Chondrocyte (in vitro differentiated cells): ENCODE measurements at regions not wholly inside any gene's neighbourhood (a gene's known extent, or its start where the extent isn't known, plus 50 kb on each side); places are given as distances from the start of the nearest gene placed in this dataset.

Experiments
- DNase-seq: peaks from one replicate; pipeline ENCODE4 v3.0.0; 2021; ENCODE audit warnings: mixed read lengths, low spot score
- H3K27ac Mint-ChIP-seq: one replicate; pipeline ENCODE4 v1.8.0; 2021; ENCODE audit warnings: mild to moderate bottlenecking, moderate library complexity, mixed read lengths; ENCODE audit not compliant: unreplicated experiment
- H3K27me3 Mint-ChIP-seq: 2 replicates; pipeline ENCODE4 v1.8.0; 2021; ENCODE audit warnings: low read depth, mixed read lengths
- H3K36me3 Mint-ChIP-seq: 2 replicates; pipeline ENCODE4 v1.8.0; 2021; ENCODE audit warnings: low read depth, mixed read lengths
- H3K4me1 Mint-ChIP-seq: 2 replicates; pipeline ENCODE4 v1.8.0; 2021; ENCODE audit warnings: low read depth, mild to moderate bottlenecking, mixed read lengths
- H3K4me3 Mint-ChIP-seq: one replicate; pipeline ENCODE4 v1.8.0; 2021; ENCODE audit warnings: mild to moderate bottlenecking, moderate library complexity, mixed read lengths; ENCODE audit not compliant: unreplicated experiment
- H3K9me3 Mint-ChIP-seq: 2 replicates; pipeline ENCODE4 v1.8.0; 2021; ENCODE audit warnings: low read depth, mixed read lengths
- CTCF ChIP-seq: fragments of 200-600 bp; sonication (generic); IDR thresholded peaks from 2 replicates; pipeline ENCODE4 v1.5.0; 2021; ENCODE audit warnings: antibody characterized with exemption, mild to moderate bottlenecking, moderate library complexity

DNA sequence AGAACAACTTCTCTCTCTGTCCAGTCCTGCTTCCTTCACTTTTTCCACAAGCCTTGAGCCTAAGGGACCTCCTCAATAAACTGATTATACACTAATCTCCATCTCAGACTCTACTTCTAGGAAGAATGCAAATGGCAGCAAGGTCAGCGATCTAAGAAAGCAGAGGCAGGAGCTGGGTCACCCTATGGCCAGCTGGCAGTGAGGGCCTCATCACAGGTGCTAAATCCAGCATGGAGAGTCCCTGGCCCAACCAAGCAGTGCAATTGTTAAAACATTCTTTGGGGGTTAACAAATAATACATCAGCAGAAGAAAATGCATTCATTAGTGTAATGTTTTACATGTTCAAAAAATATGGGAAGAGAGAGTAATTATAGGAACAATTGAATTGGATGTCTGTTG lies 416.0 kb downstream of the SIPA1L2 start:
- Mint-ChIP-seq H3K27ac (no peak overlapping the region), H3K27me3 (no peaks in the 10 kb centered on the region), H3K36me3 (no peaks in the 10 kb centered on the region), H3K4me1 (peaks cover 24% of the 10 kb centered on the region), H3K4me3 (no peak overlapping the region), H3K9me3 (no peaks in the 10 kb centered on the region)
- DNase-seq: no peak
- TF ChIP-seq CTCF: no peak

DNA sequence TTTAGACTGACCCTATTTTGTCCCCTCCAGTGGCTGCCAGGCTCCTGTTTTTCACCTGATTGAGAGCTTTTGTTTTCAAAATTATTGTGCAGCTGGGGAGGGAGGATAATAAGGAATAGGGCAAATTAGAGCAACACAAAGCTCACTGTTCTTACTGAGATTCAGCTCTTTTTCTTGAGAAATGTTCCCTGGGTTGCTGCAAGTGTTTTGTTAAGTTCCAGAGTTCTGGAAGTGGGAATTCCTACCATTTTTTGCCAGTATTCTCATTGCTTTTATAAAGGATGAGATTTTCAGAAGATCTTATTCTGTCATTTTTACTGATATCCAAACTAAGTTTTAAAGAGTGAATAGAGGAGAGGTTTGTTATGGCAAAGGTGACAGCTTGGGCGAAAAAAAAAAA lies 417.7 kb downstream of the SIPA1L2 start:
- H3K27me3 Mint-ChIP-seq: no peaks in the 10 kb centered on the region
- no peak for DNase-seq
- peaks cover 22% of the 10 kb centered on the region for H3K4me1 Mint-ChIP-seq
- H3K4me3 Mint-ChIP-seq: no peak overlapping the region
- peak overlapping the region; percentile 24 for H3K27ac Mint-ChIP-seq
- no peaks in the 10 kb centered on the region for H3K36me3 Mint-ChIP-seq
- no peak for TF ChIP-seq CTCF
- H3K9me3 Mint-ChIP-seq: no peaks in the 10 kb centered on the region

GRCh38 chr1:232211149-232211548 lies 418.8 kb downstream of the SIPA1L2 start:
- no peaks in the 10 kb centered on the region for H3K36me3 Mint-ChIP-seq
- peaks cover 22% of the 10 kb centered on the region for H3K4me1 Mint-ChIP-seq
- no peak overlapping the region for H3K4me3 Mint-ChIP-seq
- no peak for DNase-seq
- no peaks in the 10 kb centered on the region for H3K27me3 Mint-ChIP-seq
- peak; percentile 44 for TF ChIP-seq CTCF
- no peak overlapping the region for H3K27ac Mint-ChIP-seq
- no peaks in the 10 kb centered on the region for H3K9me3 Mint-ChIP-seq

DNA sequence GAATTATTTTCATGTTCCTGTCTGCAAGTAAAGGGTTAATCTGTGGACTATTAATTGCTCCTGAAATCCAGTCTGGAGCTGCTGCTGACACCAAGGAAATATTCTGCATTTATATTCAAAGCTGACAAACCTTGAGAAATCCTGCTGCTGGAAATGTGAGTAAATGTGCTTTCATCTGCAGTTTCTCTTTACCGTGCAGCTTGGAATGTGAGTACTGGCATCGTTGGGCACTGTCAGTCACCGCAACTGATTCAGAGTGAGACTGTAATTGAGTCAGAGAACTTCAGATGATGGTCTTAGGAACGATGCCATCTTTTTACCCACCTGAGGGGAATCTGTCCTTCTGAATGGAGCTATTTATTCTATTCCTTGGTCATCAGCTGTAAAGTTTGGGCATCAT lies 420.6 kb downstream of the SIPA1L2 start:
- no peaks in the 10 kb centered on the region for H3K36me3 Mint-ChIP-seq
- H3K9me3 Mint-ChIP-seq: peaks cover under 1% of the 10 kb centered on the region
- no peak for TF ChIP-seq CTCF
- DNase-seq: no peak
- H3K27ac Mint-ChIP-seq: no peak overlapping the region
- H3K4me1 Mint-ChIP-seq: peaks cover 22% of the 10 kb centered on the region
- no peaks in the 10 kb centered on the region for H3K27me3 Mint-ChIP-seq
- no peak overlapping the region for H3K4me3 Mint-ChIP-seq

DNA sequence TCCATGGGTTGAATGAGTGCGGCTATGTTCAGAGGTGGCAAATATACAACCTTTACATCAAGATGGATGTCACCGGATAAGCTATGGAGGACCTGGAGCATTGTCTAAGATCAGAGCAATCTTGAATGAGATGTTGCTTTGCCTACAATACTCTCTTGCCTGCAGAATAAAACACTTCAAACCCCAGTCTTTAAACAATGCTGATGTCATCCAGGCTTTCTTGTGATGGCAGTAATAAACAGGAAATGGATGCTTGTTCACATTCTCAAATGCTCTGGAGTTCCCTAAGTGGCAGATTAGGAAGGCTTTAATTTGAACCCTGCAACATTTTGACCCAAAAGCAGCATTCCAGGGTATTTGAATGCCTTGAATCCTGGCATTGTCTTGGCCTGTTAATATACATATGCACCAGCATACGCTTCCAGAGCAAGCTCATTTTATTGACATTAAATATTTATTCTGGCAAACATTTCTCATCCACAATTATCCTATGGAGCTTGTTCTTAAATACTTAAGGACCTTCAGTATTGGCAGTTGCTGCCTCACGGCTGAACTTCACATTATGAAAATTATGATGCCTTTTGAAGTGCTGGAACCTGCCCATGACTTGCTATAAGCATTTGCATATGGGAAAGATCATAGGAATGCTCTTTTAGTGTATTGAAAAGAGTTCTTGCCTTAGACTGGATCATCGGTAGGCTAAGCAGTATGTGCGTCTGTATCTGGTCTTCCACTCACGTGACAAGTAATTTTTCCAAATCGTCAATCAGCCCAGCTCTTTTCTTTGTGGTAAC lies 422.7 kb downstream of the SIPA1L2 start:
- no peak for DNase-seq
- Mint-ChIP-seq H3K36me3 (peaks cover 10% of the 10 kb centered on the region), H3K27me3 (no peaks in the 10 kb centered on the region), H3K27ac (no peak overlapping the region), H3K4me1 (peaks cover 14% of the 10 kb centered on the region), H3K9me3 (peaks cover 18% of the 10 kb centered on the region), H3K4me3 (no peak overlapping the region)
- no peak for TF ChIP-seq CTCF
